Tibial artery (tissue), 4 donors: ENCODE measurements at regions not wholly inside any gene's neighbourhood (a gene's known extent, or its start where the extent isn't known, plus 50 kb on each side); places are given as distances from the start of the nearest gene placed in this dataset.

ENCODE experiments used
- DNase-seq, 2 donors: peaks; one replicate each; pipeline ENCODE4 v3.0.0-alpha.2; 2019
- H3K27ac ChIP-seq, 2 donors: fragments of 200-600 bp; sonication (generic) in 1 of 2; 1 replicate in 1 of 2; 2 replicates in 1 of 2; pipeline ENCODE4 v1.5.1; 2018 to 2019; ENCODE audit warnings: mild to moderate bottlenecking in 1 of 2
- H3K27me3 ChIP-seq, 2 donors: fragments of 200-600 bp; sonication (generic) in 1 of 2; one replicate each; pipeline versions ENCODE4 v1.5.1 to v1.6.0; 2016 to 2019
- H3K36me3 ChIP-seq, 3 donors: fragments of 200-600 bp; sonication (generic) in 2 of 3; one replicate each; pipeline ENCODE4 v1.5.1; 2016 to 2019; ENCODE audit warnings: mild to moderate bottlenecking in 2 of 3
- H3K4me1 ChIP-seq, 4 donors: fragments of 200-600 bp; sonication (generic) in 2 of 4; 1 replicate in 3 of 4; 2 replicates in 1 of 4; pipeline ENCODE4 v1.5.1; 2016 to 2019
- H3K4me3 ChIP-seq, 2 donors: fragments of 200-600 bp; sonication (generic) in 1 of 2; 1 replicate in 1 of 2; 2 replicates in 1 of 2; pipeline ENCODE4 v1.5.1; 2018 to 2019; ENCODE audit warnings: mild to moderate bottlenecking in 2 of 2
- H3K9me3 ChIP-seq, 3 donors: fragments of 200-600 bp; sonication (generic) in 1 of 3; one replicate each; pipeline ENCODE4 v1.5.1; 2016 to 2019
- intact Hi-C: fragments of 100-400 bp; cut with DNase I; formaldehyde crosslinking; loops from one replicate; pipeline ENCODE4 v1.15.0; 2023; ENCODE audit warnings: low total_unique reads
- TF ChIP-seq, protein P1 (sequence below), 2 experiments: fragments of 200-600 bp in 1 of 2; fragments of 450-650 bp in 1 of 2; IDR thresholded peaks; one replicate each; pipeline ENCODE4 v1.5.1; 2017 to 2019; ENCODE audit warnings: antibody characterized with exemption in 2 of 2, mild to moderate bottlenecking in 1 of 2, moderate library complexity in 1 of 2

GRCh38 chr16:61194573-61194972 is 841.7 kb downstream of the CDH8 start:
- no peak for DNase-seq
- no peaks in the 10 kb centered on the region for H3K27me3 ChIP-seq
- intact Hi-C loops: no loop called here
- no peak overlapping the region for H3K4me3 ChIP-seq
- H3K9me3 ChIP-seq: no peaks in the 10 kb centered on the region
- H3K27ac ChIP-seq: no peak overlapping the region
- TF ChIP-seq, protein P1, sequence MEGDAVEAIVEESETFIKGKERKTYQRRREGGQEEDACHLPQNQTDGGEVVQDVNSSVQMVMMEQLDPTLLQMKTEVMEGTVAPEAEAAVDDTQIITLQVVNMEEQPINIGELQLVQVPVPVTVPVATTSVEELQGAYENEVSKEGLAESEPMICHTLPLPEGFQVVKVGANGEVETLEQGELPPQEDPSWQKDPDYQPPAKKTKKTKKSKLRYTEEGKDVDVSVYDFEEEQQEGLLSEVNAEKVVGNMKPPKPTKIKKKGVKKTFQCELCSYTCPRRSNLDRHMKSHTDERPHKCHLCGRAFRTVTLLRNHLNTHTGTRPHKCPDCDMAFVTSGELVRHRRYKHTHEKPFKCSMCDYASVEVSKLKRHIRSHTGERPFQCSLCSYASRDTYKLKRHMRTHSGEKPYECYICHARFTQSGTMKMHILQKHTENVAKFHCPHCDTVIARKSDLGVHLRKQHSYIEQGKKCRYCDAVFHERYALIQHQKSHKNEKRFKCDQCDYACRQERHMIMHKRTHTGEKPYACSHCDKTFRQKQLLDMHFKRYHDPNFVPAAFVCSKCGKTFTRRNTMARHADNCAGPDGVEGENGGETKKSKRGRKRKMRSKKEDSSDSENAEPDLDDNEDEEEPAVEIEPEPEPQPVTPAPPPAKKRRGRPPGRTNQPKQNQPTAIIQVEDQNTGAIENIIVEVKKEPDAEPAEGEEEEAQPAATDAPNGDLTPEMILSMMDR (IDR thresholded peaks at IDR 0.05): no peak
- H3K4me1 ChIP-seq: no peaks in the 10 kb centered on the region
- no peaks in the 10 kb centered on the region for H3K36me3 ChIP-seq

DNA sequence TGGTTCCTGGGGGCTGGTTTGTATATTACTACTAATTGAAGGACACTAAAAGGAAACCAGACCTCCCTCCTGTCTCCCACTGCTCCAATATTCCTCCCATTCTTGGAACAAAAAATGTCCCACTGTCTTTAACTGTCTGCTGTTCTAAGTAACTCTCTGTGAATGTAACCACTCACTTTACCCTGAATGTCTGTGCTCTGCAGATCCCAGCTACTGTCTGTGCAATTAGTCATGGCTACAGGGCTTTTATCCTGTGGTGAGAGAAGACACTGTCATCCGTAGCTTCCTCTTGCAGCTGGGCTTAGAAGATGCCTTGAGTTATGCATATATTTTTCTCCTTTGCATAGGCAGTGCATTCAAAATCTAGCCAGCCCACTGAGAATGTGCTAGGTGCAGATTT is 853.8 kb downstream of the CDH8 start:
- no peaks in the 10 kb centered on the region for H3K4me1 ChIP-seq
- no peaks in the 10 kb centered on the region for H3K36me3 ChIP-seq
- no peak for DNase-seq
- no peak overlapping the region for H3K4me3 ChIP-seq
- H3K9me3 ChIP-seq: no peaks in the 10 kb centered on the region
- H3K27me3 ChIP-seq: no peaks in the 10 kb centered on the region
- no peak overlapping the region for H3K27ac ChIP-seq
- TF ChIP-seq, protein P1 (IDR thresholded peaks at IDR 0.05): no peak
- intact Hi-C loops: no loop called here

- intact Hi-C loops: no loop called here
- H3K4me1 ChIP-seq: no peaks in the 10 kb centered on the region
- DNase-seq: no peak
- TF ChIP-seq, protein P1 (IDR thresholded peaks at IDR 0.05): no peak
- no peaks in the 10 kb centered on the region for H3K27me3 ChIP-seq
- no peak overlapping the region for H3K4me3 ChIP-seq
- H3K36me3 ChIP-seq: no peaks in the 10 kb centered on the region
- H3K27ac ChIP-seq: no peak overlapping the region
- no peaks in the 10 kb centered on the region for H3K9me3 ChIP-seq
These were observed 854.3 kb downstream of the CDH8 start for GRCh38 chr16:61181982-61182381.

DNA sequence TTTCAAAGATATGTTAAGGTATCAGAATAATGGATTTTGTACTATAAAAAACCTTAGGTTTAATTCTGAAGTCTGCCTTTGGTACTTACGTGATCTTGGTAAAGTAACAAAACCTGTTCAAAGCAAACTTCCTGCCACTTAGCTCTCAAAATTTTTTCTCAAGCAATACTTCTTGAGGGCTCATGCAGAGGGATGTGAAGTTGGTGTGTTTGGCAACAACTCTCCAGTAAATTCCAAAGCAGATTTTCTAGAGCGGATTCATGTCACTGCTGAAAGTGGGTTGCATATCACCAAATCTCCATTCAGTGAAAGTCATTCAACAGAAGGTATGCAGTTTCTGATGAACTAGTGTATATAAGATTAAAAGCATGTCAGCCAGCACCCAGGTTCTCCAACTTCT is 856.7 kb downstream of the CDH8 start:
- Histone ChIP-seq H3K9me3 (no peaks in the 10 kb centered on the region), H3K4me1 (no peaks in the 10 kb centered on the region), H3K27ac (no peak overlapping the region), H3K36me3 (no peaks in the 10 kb centered on the region), H3K27me3 (no peaks in the 10 kb centered on the region), H3K4me3 (no peak overlapping the region)
- DNase-seq: no peak
- TF ChIP-seq, protein P1 (IDR thresholded peaks at IDR 0.05): no peak
- intact Hi-C loops: no loop called here

DNA sequence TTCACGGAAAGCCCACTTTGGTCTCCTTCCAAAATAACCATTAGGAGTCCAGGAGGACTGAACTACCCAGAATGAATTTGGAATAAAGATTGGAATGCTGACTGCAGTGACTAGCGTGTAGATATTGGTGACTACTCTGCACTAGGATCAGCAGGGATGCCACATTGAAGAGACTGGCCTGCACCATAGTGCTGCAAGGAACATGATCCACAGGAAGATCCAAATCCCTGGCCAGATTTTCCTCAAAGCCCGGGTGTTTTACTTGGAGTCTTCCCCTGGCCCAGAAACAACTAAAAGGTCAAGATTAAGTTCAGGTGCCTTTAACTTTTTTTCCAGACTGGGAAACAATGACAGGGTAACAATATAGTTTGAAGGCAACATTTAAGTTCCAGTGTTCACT is 870.4 kb downstream of the CDH8 start:
- H3K9me3 ChIP-seq: no peaks in the 10 kb centered on the region
- no peak overlapping the region for H3K4me3 ChIP-seq
- no peak overlapping the region for H3K27ac ChIP-seq
- H3K27me3 ChIP-seq: no peaks in the 10 kb centered on the region
- no peaks in the 10 kb centered on the region for H3K36me3 ChIP-seq
- TF ChIP-seq, protein P1 (IDR thresholded peaks at IDR 0.05): no peak
- intact Hi-C loops: no loop called here
- no peaks in the 10 kb centered on the region for H3K4me1 ChIP-seq
- no peak for DNase-seq

DNA sequence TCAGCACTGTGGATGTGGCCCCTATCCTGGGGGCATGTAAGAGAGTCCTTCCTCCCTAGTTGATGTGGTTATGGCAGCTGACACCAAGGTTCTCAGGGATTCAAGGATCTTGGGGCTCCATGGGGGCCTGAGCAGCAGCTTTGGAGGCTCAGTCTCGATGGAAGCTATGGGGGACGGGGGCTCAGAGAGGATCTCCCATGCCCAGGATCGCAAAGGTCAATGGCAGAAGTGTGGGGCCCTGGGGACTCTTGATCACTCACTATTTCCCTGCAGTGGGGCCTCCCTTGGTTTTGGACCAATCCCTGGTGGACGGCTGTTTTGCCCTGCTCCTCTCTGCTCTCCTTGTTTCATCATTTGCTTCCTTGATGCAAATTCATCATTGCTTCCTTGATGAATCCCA is 885.9 kb downstream of the CDH8 start:
- no peaks in the 10 kb centered on the region for H3K4me1 ChIP-seq
- no peaks in the 10 kb centered on the region for H3K27me3 ChIP-seq
- H3K36me3 ChIP-seq: no peaks in the 10 kb centered on the region
- H3K4me3 ChIP-seq: no peak overlapping the region
- no peak for DNase-seq
- H3K27ac ChIP-seq: no peak overlapping the region
- peaks cover 0 to 5% (median 0%) of the 10 kb centered on the region in 3 donors for H3K9me3 ChIP-seq
- intact Hi-C loops: no loop called here
- TF ChIP-seq, protein P1 (IDR thresholded peaks at IDR 0.05): no peak
